ENCODE measurements at regions not wholly inside any gene's neighbourhood (a gene's known extent, or its start where the extent isn't known, plus 50 kb on each side); places are given as distances from the start of the nearest gene placed in this dataset.

- H3K36me3 ChIP-seq (ENCODE audit: control insufficient read depth, insufficient read depth, low read length) = no peaks in the 10 kb centered on the region
- TF ChIP-seq SIN3A (IDR thresholded peaks at IDR 0.05; ENCODE audit: borderline replicate concordance, insufficient read depth, low read depth, low read length) = no peak
- no peak for TF ChIP-seq REST (IDR thresholded peaks at IDR 0.05; ENCODE audit: insufficient read depth in 1 of 2, low read depth in 2 of 2, low read length in 1 of 2)
- TF ChIP-seq CTCF (IDR thresholded peaks at IDR 0.05) = peak; percentile 21; the same call in 1 of the 2 replicates
- no peaks in the 10 kb centered on the region for H3K27me3 ChIP-seq (ENCODE audit: control insufficient read depth, insufficient read depth, low read length)
- ATAC-seq (no peak), DNase-seq (ENCODE audit: low read depth, low spot score) (no peak)
- no peaks in the 10 kb centered on the region for H3K9me3 ChIP-seq (ENCODE audit: control insufficient read depth, insufficient read depth, low read depth, low read length)
- in situ Hi-C loops (cut with HindIII; ENCODE audit: low pct_unique_long_range_greater_than_20kb, low sequenced_read_pairs) = no loop called here
- ChIA-PET CTCF (no interaction called here), POLR2A (no interaction called here)
- intact Hi-C loops (cut with micrococcal nuclease; ENCODE audit: unreplicated experiment) = no loop called here
- H3K4me1 ChIP-seq (ENCODE audit: control insufficient read depth, insufficient read depth, low read length) = no peaks in the 10 kb centered on the region
- no peak overlapping the region for H3K27ac ChIP-seq (ENCODE audit: low read length)
- no TSS peak for BruUV-seq (replicated peaks)
- no peak overlapping the region for H3K4me3 ChIP-seq (ENCODE audit: low read depth in 2 of 2, low read length in 2 of 2)
Measured at GRCh38 chr13:86464193-86464592, 665.0 kb upstream of the SLITRK6 start.

- CTCF ChIA-PET = no interaction called here
- DNase-seq (ENCODE audit: low read depth, low spot score) = no peak
- no peak for ATAC-seq
- POLR2A ChIA-PET = no interaction called here
- in situ Hi-C loops (cut with HindIII; ENCODE audit: low pct_unique_long_range_greater_than_20kb, low sequenced_read_pairs) = no loop called here
- Histone ChIP-seq H3K36me3 (ENCODE audit: control insufficient read depth, insufficient read depth, low read length) (no peaks in the 10 kb centered on the region), H3K4me3 (ENCODE audit: low read depth in 2 of 2, low read length in 2 of 2) (no peak overlapping the region), H3K9me3 (ENCODE audit: control insufficient read depth, insufficient read depth, low read depth, low read length) (no peaks in the 10 kb centered on the region), H3K27ac (ENCODE audit: low read length) (no peak overlapping the region), H3K27me3 (ENCODE audit: control insufficient read depth, insufficient read depth, low read length) (no peaks in the 10 kb centered on the region), H3K4me1 (ENCODE audit: control insufficient read depth, insufficient read depth, low read length) (no peaks in the 10 kb centered on the region)
- no TSS peak for BruUV-seq (replicated peaks)
- intact Hi-C loops (cut with micrococcal nuclease; ENCODE audit: unreplicated experiment) = no loop called here
- TF ChIP-seq REST (IDR thresholded peaks at IDR 0.05; ENCODE audit: insufficient read depth in 1 of 2, low read depth in 2 of 2, low read length in 1 of 2) (no peak), SIN3A (IDR thresholded peaks at IDR 0.05; ENCODE audit: borderline replicate concordance, insufficient read depth, low read depth, low read length) (no peak), TCF7L2 (IDR thresholded peaks at IDR 0.05; ENCODE audit: low read depth, low read length) (no peak), CTCF (IDR thresholded peaks at IDR 0.05) (no peak), POLR2AphosphoS5 (IDR thresholded peaks at IDR 0.05; ENCODE audit: low read depth, low read length) (no peak)
Measured at GRCh38 chr13:86474971-86475370, 675.8 kb upstream of the SLITRK6 start.
